ENCODE measurements at regions not wholly inside any gene's neighbourhood (a gene's known extent, or its start where the extent isn't known, plus 50 kb on each side); places are given as distances from the start of the nearest gene placed in this dataset.

- no peak for DNase-seq
Measured at GRCh38 chr16:86377251-86378022, 132.9 kb upstream of the FOXF1 start.

DNA sequence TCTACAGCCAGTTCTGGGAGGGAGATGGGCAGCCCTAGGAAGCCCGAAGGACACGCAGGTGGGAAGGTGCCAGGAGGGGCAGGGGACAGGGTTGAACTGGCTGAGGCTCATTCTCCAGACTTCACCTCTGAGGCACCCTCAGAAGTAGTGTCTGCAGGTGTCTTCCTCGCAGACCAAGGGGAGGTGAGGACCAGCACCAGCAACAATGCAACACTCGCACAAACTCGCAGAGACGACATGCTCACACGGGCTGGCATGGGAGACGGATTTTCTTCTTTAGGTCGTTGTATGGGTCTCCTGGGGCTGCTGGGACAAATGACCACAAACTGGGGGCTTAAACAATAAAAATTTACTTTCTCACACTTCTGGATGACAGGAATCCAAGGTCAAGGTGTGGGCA is 132.2 kb upstream of the FOXF1 start:
- no peak for DNase-seq

- no peak for DNase-seq
Measured at GRCh38 chr16:86378831-86379504, 131.4 kb upstream of the FOXF1 start.

GRCh38 chr16:86379505-86379846 is 130.9 kb upstream of the FOXF1 start:
- no peak for DNase-seq

DNA sequence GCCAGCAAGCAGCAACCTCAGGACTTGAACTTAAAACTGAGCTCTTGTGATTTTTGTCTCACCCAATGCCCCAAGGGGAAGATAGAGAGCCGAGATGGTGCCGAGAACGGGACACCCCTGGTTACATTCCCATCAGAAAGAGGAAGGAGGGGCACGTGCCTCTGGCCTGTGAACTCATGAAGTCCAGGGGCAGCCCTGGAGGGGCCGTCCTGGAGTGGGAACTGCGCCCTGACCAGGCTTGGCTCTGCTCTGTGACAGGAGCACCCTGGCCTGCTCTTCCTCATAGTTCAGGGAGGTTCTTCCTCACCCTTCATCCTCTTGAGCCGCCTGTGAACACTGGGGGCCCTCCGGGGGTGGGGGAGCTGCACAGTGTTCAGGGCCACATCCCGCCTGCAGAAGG is 130.3 kb upstream of the FOXF1 start:
- DNase-seq: no peak

GRCh38 chr16:86381491-86381890 is 128.8 kb upstream of the FOXF1 start:
- DNase-seq: no peak

- no peak for DNase-seq
Measured at GRCh38 chr16:86382067-86382773, 128.1 kb upstream of the FOXF1 start.

DNA sequence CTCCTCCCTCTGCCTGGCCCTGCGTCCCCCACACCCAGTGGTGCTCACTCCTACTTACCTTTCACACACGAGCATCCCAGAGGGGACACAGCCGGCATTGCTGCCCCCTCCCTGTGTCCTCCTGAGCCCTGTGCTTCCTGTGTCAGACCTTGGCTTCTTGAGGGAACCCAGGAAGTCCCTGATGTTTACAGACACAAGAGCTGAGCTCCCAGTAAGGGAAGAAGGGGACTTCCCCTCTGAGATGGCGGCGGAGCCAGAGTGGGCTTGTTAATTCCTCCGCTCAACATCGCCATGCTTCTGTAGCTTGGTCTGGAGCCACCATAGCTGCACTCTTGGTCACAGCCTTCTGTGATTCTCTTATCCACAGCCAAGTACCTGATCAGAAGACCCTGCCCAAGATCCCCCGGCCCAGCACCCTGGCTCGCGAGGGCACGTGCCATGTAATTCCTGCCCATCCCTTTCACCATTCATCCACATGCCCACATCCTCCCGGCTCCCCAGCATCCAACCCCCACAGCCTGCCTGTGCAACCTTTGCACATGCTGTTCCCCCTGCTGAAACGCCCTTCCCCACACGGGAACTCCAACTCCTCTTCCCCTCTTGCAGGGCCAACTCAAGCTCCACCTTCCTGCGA is 127.4 kb upstream of the FOXF1 start:
- no peak for DNase-seq

GRCh38 chr16:86383488-86384262 is 126.7 kb upstream of the FOXF1 start:
- no peak for DNase-seq

DNA sequence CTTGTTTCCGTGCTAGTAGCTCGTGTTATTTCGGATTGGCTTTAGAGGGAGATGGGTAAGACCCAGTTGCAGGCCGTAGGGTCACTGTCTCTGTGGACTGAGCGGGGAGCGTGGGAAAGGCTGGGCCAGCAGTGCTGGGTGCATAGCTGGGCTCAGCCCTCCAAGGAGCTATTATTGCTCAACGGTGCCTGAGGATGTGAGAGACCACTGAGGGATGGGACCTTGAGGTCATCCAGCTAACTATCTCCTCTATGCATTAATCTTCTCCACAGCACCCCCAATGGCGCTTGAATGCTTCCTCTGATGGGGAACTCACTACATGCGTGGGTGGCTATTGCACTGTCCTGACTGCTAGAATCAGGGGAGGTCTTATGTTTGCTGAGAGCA is 126.1 kb upstream of the FOXF1 start:
- DNase-seq: no peak

DNA sequence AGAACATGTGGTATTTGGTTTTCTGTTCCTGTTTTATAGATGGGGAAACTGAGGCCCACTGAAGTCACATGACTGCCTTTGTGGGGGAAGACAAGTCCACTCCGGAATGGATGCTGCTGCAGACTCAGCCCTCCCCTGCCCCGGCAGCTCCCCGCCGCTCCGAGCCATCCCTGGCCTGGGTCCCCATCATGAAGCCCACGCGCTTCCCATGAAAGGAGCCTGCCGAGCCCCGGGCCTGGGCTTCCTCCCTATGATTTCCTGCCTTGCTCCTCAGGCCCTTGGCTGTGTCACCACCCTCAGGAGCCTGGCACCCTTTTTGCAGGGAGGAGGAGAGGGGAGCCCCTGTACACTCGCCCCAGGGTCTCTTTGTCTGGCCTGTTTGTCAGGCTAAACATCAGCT is 125.3 kb upstream of the FOXF1 start:
- DNase-seq: no peak

DNA sequence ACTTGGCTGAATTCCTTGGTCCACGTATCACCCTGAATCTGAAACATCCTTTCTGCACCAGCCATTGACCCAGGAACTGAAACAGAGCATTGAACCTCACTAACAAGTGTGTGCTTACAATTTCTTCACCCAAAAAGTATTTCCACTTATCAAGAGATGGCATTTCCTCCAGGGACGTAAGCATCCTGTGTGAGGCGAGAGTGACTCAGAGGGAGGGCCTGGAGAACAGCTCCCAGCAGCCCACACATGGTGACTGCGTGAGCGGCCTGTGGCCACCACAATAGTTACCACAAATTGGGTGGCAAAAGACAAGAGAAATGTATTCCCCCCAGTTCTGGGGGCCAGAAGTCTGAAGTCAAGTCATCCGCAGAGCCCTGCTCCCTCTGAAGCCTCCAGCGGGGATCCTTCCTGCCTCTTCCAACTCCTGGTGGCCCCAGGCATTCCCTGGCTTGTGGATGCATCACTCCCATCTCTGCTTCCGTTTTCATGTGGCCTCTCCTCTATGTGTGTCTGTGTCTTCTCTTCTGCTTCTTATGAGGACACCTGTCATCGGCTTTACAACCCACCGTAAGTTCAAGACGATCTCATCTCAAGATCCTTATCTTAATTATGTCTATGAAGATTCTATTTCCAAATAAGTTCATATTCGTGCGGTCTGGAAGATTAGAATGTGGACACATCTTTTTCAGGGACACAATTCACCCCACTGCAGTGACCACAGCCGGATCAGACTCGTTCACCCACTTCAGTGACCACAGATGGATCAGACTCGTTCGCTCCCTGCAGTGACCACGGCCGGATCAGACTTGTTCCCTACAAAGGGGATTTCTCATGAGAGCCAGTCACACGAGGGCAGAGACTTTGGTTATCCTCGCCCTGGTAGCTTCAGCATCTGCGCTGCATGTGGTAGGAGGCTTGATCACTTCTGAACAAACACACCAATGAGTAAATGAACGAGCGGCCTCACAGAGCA is 122.6 kb upstream of the FOXF1 start:
- no peak for DNase-seq

GRCh38 chr16:86388976-86389375 is 121.4 kb upstream of the FOXF1 start:
- no peak for DNase-seq

DNA sequence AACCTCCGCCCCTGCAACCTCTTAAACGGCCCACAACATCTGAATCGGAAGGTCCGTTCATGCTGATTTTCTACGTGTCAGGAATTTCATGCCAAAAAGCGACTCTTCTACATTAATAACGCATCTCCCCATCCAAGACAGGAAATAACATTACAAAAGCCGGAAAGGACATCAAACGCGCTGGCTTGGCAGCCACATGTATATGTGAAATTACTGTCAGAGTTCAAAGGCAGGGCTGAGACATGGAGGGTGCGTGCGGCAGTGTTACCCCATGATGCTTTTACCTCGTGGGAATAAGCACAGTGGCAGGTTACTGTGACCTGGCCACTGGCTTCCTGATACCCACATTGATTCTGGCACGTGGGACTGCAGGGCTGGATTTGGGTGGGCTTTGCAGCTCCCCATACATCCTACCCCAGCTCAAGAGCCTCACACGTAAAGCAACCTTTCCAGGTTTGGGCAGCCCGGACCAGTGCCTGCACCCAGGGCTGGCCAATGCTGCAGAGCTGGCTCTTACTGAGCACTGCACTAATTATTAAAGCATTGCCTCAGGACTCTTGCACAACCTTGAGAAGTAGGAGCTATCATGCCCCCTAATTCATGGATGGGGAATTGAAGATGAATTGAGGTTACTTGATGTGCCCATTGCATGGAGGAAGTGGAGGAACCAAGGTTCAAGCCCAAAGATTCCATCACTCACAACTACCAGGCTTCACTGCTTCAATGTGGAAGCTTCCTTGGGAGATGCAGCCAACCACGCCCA is 120.6 kb upstream of the FOXF1 start:
- DNase-seq: no peak

DNA sequence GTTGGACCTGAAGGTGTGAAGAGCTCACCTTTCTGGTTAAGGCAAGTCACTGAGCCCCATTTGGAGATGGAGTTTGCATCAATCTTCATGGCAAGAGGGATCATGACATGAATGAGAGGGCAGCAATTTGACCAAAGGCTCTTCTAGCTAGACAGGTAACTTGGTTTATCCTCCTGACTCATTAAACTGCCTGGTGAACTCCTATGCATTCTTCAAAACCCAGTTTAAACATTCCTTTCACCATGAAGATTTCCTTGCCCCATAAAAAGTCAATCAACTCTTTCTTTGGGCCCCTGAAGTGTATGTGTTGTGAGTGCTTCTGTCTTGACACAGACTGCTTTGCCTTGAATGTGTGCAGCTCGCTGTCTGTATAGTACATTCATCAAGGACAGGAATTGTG is 120.0 kb upstream of the FOXF1 start:
- no peak for DNase-seq

- no peak for DNase-seq
Measured at GRCh38 chr16:86391486-86391885, 118.8 kb upstream of the FOXF1 start.

DNA sequence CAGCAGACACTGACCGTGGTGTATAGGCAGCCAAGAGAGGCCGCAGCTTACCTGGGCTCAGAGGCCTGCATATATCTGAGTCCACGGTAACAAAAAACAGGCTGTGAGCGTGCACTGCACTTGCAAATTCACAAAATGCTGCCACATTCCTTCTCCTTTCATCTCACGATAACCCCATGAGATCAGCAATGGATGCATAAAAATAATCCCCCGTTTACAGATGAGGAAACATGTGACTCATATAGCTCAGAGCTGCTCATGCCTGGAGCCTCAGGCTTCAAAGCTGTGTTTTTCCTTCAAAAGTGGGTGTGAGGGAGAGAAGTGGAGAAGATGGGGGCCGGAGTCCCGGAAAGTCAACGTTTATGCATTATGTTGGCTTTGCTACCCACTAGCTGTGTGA is 118.3 kb upstream of the FOXF1 start:
- no peak for DNase-seq

- no peak for DNase-seq
Measured at GRCh38 chr16:86392436-86393152, 117.7 kb upstream of the FOXF1 start.

GRCh38 chr16:86393907-86394626 is 116.3 kb upstream of the FOXF1 start:
- no peak for DNase-seq

DNA sequence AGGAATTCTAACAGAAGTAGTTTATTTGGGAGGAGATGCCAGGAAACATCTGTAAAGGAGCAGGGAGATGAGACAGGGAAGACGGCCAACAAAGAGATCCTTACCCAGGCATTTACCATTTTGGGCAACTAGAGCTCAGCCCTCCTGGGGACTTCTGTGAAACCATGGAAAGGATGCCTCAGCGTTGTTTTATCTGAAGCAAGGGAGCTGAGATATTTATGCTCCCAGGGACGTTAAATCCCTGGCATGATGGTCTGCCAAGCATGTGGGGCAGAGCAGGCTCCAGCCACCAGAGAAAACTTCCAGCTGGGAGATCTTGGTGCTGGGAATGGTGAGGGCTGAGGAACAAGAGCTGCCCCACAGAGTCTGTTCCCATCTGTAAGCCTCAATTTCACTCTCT is 114.8 kb upstream of the FOXF1 start:
- DNase-seq: no peak

Data from NCI-H2029 treated with DMSO at 0.1 percent for 48 hours (cell line).